NCI-H1048 (cell line): ENCODE measurements at regions not wholly inside any gene's neighbourhood (a gene's known extent, or its start where the extent isn't known, plus 50 kb on each side); places are given as distances from the start of the nearest gene placed in this dataset.

Source experiments
- DNase-seq: peaks from one replicate; lab custom pipeline; 2025; lab: John Stamatoyannopoulos, UW

GRCh38 chr1:5568321-5568720 is 423.9 kb downstream of the NPHP4 start:
- no peak for DNase-seq

- DNase-seq = no peak
These were observed 424.4 kb downstream of the NPHP4 start for GRCh38 chr1:5567839-5568238.

GRCh38 chr1:5566924-5567323 is 425.3 kb downstream of the NPHP4 start:
- DNase-seq = no peak

- DNase-seq = no peak
These were observed 426.7 kb downstream of the NPHP4 start for GRCh38 chr1:5565281-5566125.

- no peak for DNase-seq
These were observed 427.5 kb downstream of the NPHP4 start for GRCh38 chr1:5564578-5565257.

- no peak for DNase-seq
These were observed 428.2 kb downstream of the NPHP4 start for GRCh38 chr1:5563861-5564577.

- no peak for DNase-seq
These were observed 429.5 kb downstream of the NPHP4 start for GRCh38 chr1:5562769-5563168.

GRCh38 chr1:5562331-5562730 is 429.9 kb downstream of the NPHP4 start:
- DNase-seq = no peak

GRCh38 chr1:5559078-5559477 is 433.1 kb downstream of the NPHP4 start:
- DNase-seq = no peak

- no peak for DNase-seq
These were observed 436.4 kb downstream of the NPHP4 start for GRCh38 chr1:5555853-5556252.

- no peak for DNase-seq
These were observed 437.4 kb downstream of the NPHP4 start for GRCh38 chr1:5554784-5555183.

- no peak for DNase-seq
These were observed 438.1 kb downstream of the NPHP4 start for GRCh38 chr1:5554111-5554510.

GRCh38 chr1:5552787-5553484 is 439.3 kb downstream of the NPHP4 start:
- no peak for DNase-seq

- no peak for DNase-seq
These were observed 440.8 kb downstream of the NPHP4 start for GRCh38 chr1:5551274-5551975.

GRCh38 chr1:5548266-5548665 is 444.0 kb downstream of the NPHP4 start:
- DNase-seq = no peak

- no peak for DNase-seq
These were observed 449.0 kb downstream of the NPHP4 start for GRCh38 chr1:5543235-5543634.

- no peak for DNase-seq
These were observed 459.4 kb downstream of the NPHP4 start for GRCh38 chr1:5532811-5533210.

GRCh38 chr1:5526822-5527551 is 465.2 kb downstream of the NPHP4 start:
- DNase-seq = no peak

- DNase-seq = no peak
These were observed 465.9 kb downstream of the NPHP4 start for GRCh38 chr1:5526385-5526750.

- DNase-seq = no peak
These were observed 466.4 kb downstream of the NPHP4 start for GRCh38 chr1:5525597-5526384.
